Cardiac fibroblast (primary cell): ENCODE measurements at regions not wholly inside any gene's neighbourhood (a gene's known extent, or its start where the extent isn't known, plus 50 kb on each side); places are given as distances from the start of the nearest gene placed in this dataset.

Source experiments
- DNase-seq, 2 donors: peaks; one replicate each; pipeline versions ENCODE4 v3.0.0 to v3.0.0-alpha.2; 2010; ENCODE audit warnings: low read depth in 2 of 2
- H3K4me3 ChIP-seq, 2 donors: replicated peaks in 1 of 2; 1 replicate in 1 of 2; 2 replicates in 1 of 2; pipeline ENCODE4 v1.5.1; 2011; ENCODE audit warnings: low read depth in 2 of 2, low read length in 2 of 2, mild to moderate bottlenecking in 2 of 2, moderate library complexity in 1 of 2
- TF ChIP-seq, protein P1 (sequence below): IDR thresholded peaks from one replicate; pipeline ENCODE4 v1.5.1; 2011; ENCODE audit warnings: low read depth, mild to moderate bottlenecking, low read length, inconsistent platforms

DNA sequence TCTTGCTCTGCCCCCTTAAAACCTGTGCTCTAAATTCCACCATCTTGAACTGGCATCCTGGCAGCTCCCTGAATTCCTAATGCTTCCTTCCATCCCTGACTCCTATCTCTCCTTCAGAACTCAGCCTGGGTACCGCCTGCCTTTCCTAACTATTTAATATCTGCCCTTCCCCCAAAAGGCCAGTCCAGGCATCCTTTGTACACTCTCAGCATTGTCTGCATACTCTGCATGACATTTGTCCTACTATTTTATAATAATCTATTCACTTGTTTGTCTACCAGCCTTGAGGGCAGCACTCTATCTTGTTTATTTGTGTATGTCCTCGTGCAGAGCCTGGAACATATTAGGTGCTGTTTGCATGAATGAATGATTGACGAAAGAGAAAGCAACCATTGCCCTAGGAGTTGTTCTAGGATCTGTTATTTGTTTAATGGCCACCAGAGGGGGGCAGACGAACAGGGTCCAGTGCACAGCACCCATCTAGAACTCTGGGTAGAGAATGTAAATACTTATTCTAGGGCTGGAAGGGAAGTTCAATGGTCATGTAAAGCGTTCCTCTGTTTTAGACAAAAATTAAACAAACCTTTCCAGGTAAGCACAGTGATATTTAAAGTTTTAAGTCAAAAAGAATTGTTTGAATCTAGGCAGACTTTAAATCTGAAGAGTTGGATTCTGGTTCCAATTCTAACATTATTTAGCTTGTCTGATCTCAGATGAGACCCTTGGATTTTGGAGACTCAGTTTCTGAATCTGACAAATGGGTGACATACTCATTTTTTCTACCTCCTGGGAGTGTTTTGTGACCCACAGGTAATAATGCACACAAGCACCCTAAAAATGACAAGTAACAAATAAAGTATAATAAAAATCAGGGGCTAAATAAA is 125.8 kb upstream of the GALNT15 start:
- peak; percentile 88 to 89 for DNase-seq
- TF ChIP-seq, protein P1, sequence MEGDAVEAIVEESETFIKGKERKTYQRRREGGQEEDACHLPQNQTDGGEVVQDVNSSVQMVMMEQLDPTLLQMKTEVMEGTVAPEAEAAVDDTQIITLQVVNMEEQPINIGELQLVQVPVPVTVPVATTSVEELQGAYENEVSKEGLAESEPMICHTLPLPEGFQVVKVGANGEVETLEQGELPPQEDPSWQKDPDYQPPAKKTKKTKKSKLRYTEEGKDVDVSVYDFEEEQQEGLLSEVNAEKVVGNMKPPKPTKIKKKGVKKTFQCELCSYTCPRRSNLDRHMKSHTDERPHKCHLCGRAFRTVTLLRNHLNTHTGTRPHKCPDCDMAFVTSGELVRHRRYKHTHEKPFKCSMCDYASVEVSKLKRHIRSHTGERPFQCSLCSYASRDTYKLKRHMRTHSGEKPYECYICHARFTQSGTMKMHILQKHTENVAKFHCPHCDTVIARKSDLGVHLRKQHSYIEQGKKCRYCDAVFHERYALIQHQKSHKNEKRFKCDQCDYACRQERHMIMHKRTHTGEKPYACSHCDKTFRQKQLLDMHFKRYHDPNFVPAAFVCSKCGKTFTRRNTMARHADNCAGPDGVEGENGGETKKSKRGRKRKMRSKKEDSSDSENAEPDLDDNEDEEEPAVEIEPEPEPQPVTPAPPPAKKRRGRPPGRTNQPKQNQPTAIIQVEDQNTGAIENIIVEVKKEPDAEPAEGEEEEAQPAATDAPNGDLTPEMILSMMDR = peak; percentile 69
- no peak overlapping the region for H3K4me3 ChIP-seq

DNA sequence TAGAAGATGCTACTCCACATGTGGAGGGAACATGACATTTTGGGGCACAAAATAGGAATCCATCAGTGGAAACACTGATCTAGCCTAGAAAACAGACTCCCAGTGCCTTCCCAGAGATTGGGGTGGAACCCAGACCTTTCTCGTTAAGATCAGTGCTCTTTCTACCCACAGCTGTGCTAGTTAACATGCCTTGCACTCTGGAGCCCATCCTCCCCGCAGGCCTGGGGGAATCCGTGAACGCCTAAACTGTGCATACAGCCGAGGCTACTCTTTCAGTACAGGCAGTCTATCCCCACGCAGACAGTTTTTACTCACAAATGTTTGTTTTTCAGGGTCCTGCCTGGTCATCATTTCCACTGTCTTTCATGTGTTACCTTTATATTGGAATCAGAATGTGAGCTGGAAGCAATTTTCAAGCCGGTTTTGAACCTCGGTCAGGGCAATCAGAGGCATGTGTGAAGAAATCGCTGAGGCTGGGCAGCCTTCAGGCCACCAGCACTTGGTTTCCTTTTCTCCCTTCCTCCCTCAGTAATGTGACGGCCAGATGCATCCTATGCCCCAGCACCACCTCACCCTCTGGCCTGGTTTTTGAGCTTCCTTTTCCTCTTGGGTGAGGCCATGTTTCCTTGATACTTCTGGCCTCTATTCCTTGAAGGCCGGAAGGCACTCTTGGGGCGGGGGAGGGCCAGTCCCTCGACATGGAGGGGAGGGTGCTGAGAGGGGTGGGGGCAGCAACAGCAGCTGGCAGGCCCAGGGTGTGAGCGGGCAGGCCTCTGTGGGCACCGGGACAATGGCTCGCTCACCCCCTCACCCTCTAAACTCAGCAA is 123.6 kb upstream of the GALNT15 start:
- TF ChIP-seq, protein P1 = no peak
- no peak overlapping the region for H3K4me3 ChIP-seq
- no peak for DNase-seq

DNA sequence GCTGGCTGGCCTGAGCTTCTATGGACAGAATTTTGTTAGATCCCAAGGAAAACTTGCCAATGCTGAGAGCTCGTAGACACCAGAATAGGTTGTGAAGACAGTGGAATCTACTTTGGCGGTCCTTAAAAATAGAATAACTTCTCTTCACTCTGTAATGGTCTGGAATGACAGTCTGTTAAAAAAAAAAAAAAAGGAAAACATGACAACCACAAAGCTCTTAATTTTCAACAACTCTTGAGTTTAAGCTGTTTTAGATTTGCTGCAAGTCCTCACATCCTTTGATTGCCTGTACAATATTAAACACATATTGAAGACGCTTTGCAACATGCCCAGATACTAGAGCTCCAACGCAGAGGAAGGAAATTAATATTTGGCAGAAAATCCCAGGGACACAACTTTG is 122.8 kb upstream of the GALNT15 start:
- H3K4me3 ChIP-seq = no peak overlapping the region
- DNase-seq = no peak
- TF ChIP-seq, protein P1 = no peak

- no peak overlapping the region for H3K4me3 ChIP-seq
- TF ChIP-seq, protein P1 = no peak
- DNase-seq = no peak
Observed at GRCh38 chr3:16052964-16053363, 121.5 kb upstream of the GALNT15 start.

DNA sequence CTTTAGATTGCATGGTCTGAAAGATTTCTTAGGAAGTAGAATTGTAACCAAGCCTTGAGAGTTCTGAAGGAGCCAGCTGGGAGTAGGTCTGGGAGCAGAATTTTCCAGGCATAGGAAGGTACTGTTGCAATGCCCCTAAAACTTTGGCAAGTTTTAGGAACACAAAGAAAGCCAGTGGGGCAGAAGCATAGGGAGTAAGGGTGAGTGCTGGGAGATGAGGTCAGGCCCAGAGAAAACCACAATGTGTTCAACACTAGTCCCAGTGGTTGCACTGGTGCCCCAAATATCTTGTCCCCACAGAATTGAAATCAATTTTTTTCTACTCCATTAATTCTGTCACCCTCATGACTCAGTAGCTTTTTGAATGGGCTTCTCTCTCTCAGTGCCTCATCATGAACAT is 120.7 kb upstream of the GALNT15 start:
- no peak overlapping the region for H3K4me3 ChIP-seq
- DNase-seq = no peak
- TF ChIP-seq, protein P1 = no peak

DNA sequence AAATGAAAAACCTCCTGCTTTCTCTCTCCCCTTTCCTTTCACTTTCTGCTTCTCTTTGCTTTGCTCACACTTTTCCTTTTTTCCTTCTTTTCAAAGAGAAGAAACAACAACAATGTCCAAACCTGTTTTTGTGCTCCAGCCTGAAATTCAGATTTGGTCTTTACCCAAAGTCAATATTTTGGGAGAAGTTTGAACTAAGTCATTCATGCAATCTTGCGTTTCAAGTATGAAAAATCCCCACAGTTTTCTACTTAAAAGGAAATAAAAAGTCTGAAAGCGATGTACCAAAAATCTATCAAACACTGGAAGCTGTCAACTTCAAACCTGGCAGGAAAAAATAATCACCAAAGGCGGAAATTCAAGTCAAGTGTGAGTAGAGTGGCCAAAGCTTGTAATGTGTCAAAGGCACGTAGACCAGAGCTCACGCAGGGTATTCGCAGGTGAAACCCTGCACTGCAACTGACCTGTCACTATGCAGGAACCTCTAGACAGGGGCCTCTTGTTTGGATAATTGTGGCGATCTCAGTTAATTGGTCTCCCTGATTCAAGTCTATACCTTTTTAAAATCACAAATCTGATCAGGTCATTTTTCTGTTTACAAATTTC is 118.8 kb upstream of the GALNT15 start:
- DNase-seq = peak in 1 of 2 donors; percentile 44

More for the DNA sequence above, 118.8 kb upstream of the GALNT15 start:
- H3K4me3 ChIP-seq = no peak overlapping the region
- TF ChIP-seq, protein P1 = no peak
